NB4 (cell line): ENCODE measurements at regions not wholly inside any gene's neighbourhood (a gene's known extent, or its start where the extent isn't known, plus 50 kb on each side); places are given as distances from the start of the nearest gene placed in this dataset.

Experiments used
- DNase-seq: peaks from one replicate; pipeline ENCODE4 v3.0.0; 2010; ENCODE audit warnings: low read depth
- H3K4me3 ChIP-seq: one replicate; pipeline ENCODE4 v1.5.1; 2011; ENCODE audit warnings: mild to moderate bottlenecking, low read depth, low read length, moderate library complexity
- MYC ChIP-seq: IDR thresholded peaks from 2 replicates; pipeline ENCODE4 v1.6.1; 2011; ENCODE audit warnings: low read depth, low read length
- POLR2A ChIP-seq: IDR thresholded peaks from 2 replicates; pipeline ENCODE4 v1.6.1; 2011; ENCODE audit warnings: mild to moderate bottlenecking; ENCODE audit not compliant: insufficient read length; ENCODE audit errors: extremely low read depth
- TF ChIP-seq, protein P1 (sequence below): IDR thresholded peaks from one replicate; pipeline ENCODE4 v1.5.1; 2012; ENCODE audit warnings: low read depth, low read length
- TF ChIP-seq, protein P2 (sequence below): IDR thresholded peaks from 2 replicates; pipeline ENCODE4 v1.6.1; 2011; ENCODE audit warnings: low read depth, low read length

DNA sequence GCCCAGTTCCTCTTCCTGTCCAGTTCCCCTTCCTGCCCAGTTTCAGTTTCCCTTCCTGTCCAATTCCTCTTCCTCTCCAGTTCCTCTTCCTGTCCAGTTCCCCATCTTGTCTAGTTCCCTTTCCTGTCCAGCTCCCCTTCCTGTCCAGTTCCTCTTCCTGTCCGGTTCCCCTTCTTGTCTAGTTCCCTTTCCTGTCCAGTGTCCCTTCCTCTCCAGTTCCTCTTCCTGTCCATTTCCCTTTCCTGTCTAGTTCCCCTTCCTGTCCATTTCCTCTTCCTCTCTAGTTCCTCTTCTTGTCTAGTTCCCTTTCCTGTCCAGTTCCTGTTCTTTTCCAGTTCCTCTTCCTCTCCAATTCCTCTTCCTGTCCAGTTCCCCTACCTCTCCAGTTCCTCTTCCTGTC lies 68.1 kb upstream of the ADCY1 start:
- TF ChIP-seq POLR2A (no peak), MYC (no peak)
- TF ChIP-seq, protein P1, sequence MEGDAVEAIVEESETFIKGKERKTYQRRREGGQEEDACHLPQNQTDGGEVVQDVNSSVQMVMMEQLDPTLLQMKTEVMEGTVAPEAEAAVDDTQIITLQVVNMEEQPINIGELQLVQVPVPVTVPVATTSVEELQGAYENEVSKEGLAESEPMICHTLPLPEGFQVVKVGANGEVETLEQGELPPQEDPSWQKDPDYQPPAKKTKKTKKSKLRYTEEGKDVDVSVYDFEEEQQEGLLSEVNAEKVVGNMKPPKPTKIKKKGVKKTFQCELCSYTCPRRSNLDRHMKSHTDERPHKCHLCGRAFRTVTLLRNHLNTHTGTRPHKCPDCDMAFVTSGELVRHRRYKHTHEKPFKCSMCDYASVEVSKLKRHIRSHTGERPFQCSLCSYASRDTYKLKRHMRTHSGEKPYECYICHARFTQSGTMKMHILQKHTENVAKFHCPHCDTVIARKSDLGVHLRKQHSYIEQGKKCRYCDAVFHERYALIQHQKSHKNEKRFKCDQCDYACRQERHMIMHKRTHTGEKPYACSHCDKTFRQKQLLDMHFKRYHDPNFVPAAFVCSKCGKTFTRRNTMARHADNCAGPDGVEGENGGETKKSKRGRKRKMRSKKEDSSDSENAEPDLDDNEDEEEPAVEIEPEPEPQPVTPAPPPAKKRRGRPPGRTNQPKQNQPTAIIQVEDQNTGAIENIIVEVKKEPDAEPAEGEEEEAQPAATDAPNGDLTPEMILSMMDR = no peak
- TF ChIP-seq, protein P2, sequence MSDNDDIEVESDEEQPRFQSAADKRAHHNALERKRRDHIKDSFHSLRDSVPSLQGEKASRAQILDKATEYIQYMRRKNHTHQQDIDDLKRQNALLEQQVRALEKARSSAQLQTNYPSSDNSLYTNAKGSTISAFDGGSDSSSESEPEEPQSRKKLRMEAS = no peak
- peak; percentile 12 for DNase-seq

GRCh38 chr7:45509222-45509621 lies 64.9 kb upstream of the ADCY1 start:
- TF ChIP-seq MYC (no peak), POLR2A (no peak)
- TF ChIP-seq, protein P2 = no peak
- H3K4me3 ChIP-seq = no peak overlapping the region
- DNase-seq = no peak

More for the DNA sequence above, 68.1 kb upstream of the ADCY1 start:
- H3K4me3 ChIP-seq = no peak overlapping the region

DNA sequence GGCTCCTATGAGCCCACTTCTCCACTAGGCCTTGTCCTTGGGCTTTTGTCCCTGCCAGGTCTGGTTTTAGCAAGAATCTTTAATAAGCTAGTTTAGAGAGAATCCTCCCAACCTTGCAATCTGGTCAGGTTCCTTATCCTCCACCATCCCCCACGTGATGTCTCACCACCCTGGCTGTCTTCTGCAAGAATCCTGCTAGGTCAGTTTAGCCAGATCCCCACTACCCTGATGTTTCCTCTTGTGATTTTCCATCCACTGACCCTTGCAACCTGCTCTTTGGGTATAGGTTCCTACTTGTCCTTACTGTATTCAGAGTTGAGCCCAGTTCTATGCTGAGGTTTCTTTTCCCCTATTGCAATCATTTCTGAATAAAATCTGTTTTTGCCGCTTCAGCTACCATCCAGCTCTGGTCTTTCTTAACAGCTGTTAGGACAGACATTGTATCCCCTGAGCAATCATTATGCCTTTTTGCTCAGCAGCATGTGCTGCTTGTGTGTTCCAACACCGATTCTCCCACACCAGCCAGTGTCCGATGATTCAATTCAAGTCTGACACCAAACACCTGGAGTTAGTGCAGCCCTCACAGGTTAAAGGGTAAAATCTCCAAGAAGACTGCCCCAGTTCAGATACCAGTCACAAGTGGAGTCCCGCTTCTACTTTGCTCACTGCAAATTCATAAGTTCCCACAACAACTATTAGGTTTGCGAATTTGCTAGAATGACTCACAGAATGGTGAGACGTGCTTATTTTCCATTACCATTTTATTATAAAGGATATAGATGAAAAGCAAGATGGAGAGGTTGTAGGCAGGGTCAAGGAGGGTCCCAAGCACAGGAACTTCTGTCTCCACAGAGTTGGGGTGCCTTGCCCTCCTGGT lies 62.2 kb upstream of the ADCY1 start:
- no peak for DNase-seq
- TF ChIP-seq, protein P1 = no peak
- TF ChIP-seq, protein P2 = no peak
- TF ChIP-seq POLR2A = no peak
- TF ChIP-seq MYC = no peak

DNA sequence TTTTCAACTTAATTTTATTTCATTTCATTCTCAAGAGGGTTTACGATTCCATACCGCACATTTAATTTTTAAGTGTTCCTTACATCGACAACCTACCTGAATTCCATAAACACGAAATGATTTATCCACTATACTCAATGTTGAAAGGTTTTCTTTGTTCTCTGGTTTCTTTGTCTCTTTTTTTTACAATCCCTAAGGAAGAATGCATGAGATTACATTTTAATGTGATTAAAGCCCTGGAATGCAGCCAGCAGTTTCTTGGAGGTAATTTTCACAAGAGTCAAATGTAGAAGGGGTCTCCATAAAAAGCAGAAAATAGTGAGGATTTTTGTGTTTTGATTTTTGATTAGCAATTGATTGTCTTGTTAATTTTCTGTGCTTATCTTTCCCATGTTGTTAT lies 59.2 kb upstream of the ADCY1 start:
- no peak for DNase-seq
- TF ChIP-seq, protein P2 = no peak
- TF ChIP-seq, protein P1 = no peak
- TF ChIP-seq MYC = no peak
- no peak for TF ChIP-seq POLR2A
- no peak overlapping the region for H3K4me3 ChIP-seq

More for the DNA sequence above, 62.2 kb upstream of the ADCY1 start:
- no peak overlapping the region for H3K4me3 ChIP-seq

DNA sequence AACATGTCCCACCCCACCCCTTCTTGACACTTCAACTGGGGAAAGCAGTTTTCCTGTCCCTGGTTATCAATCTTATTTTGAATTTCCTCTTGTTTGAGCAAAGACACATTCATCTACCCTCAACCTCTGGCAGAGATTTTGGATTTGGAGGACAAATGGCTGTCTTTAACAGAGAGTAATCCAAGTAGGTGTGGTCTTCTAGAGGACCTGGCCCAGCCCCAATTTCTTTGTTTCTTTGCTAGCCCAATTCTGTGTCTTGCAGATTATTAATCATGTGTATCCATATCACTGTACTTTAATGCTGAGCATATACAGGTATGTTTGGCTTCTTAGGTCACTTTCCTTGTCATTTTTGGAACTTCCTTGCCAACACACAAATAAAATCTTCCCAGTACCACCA lies 58.8 kb upstream of the ADCY1 start:
- no peak for TF ChIP-seq POLR2A
- TF ChIP-seq, protein P1 = no peak
- TF ChIP-seq, protein P2 = no peak
- no peak for TF ChIP-seq MYC
- no peak overlapping the region for H3K4me3 ChIP-seq
- DNase-seq = no peak
